Mesendoderm (in vitro differentiated cells): ENCODE measurements at regions not wholly inside any gene's neighbourhood (a gene's known extent, or its start where the extent isn't known, plus 50 kb on each side); places are given as distances from the start of the nearest gene placed in this dataset.

ENCODE experiments used
- DNase-seq: peaks from one replicate; pipeline ENCODE4 v3.0.0; 2013
- H2AK5ac ChIP-seq: 2 replicates; pipeline ENCODE4 v1.6.1; 2013; ENCODE audit warnings: low read length, inconsistent platforms
- H2BK120ac ChIP-seq: 2 replicates; pipeline ENCODE4 v1.6.1; 2013; ENCODE audit warnings: low read depth, mild to moderate bottlenecking, low read length, moderate library complexity, mixed read lengths
- H2BK15ac ChIP-seq: replicated peaks from 2 replicates; pipeline ENCODE4 v1.6.1; 2013; ENCODE audit warnings: low read depth, mild to moderate bottlenecking, moderate library complexity
- H2BK5ac ChIP-seq: 2 replicates; pipeline ENCODE4 v1.6.1; 2013; ENCODE audit warnings: low read length, inconsistent platforms
- H3K18ac ChIP-seq: 2 replicates; pipeline ENCODE4 v1.6.1; 2013; ENCODE audit warnings: mild to moderate bottlenecking, low read length, mixed read lengths
- H3K23ac ChIP-seq: one replicate; pipeline ENCODE4 v1.6.1; 2013; ENCODE audit warnings: low read length
- H3K27ac ChIP-seq: 2 replicates; pipeline ENCODE4 v1.5.1; 2013; ENCODE audit warnings: low read depth, mild to moderate bottlenecking, inconsistent platforms, low read length, moderate library complexity
- H3K27me3 ChIP-seq: 2 replicates; pipeline ENCODE4 v1.6.1; 2013; ENCODE audit warnings: low read length, control low read depth, mild to moderate bottlenecking, inconsistent platforms; ENCODE audit not compliant: insufficient read depth, poor library complexity
- H3K36me3 ChIP-seq: 2 replicates; pipeline ENCODE4 v1.6.1; 2013; ENCODE audit warnings: low read length, inconsistent platforms; ENCODE audit not compliant: control insufficient read depth, insufficient read depth
- H3K4ac ChIP-seq: one replicate; pipeline ENCODE4 v1.6.1; 2013; ENCODE audit warnings: low read depth, mild to moderate bottlenecking, low read length, moderate library complexity
- H3K4me1 ChIP-seq: 2 replicates; pipeline ENCODE4 v1.6.1; 2013; ENCODE audit warnings: low read depth, low read length, inconsistent platforms; ENCODE audit not compliant: control insufficient read depth
- H3K4me2 ChIP-seq: 2 replicates; pipeline ENCODE4 v1.6.1; 2013; ENCODE audit warnings: low read length
- H3K4me3 ChIP-seq: 2 replicates; pipeline ENCODE4 v1.5.1; 2013; ENCODE audit warnings: mild to moderate bottlenecking, low read length
- H3K56ac ChIP-seq: one replicate; pipeline ENCODE4 v1.6.1; 2013; ENCODE audit warnings: low read length
- H3K79me1 ChIP-seq: 2 replicates; pipeline ENCODE4 v1.6.1; 2013; ENCODE audit warnings: low read length, inconsistent platforms
- H3K79me2 ChIP-seq: 2 replicates; pipeline ENCODE4 v1.6.1; 2013; ENCODE audit warnings: mild to moderate bottlenecking, low read length; ENCODE audit not compliant: control insufficient read depth, insufficient read depth
- H3K9ac ChIP-seq: 2 replicates; pipeline ENCODE4 v1.6.1; 2013; ENCODE audit warnings: low read length, inconsistent platforms
- H4K5ac ChIP-seq: one replicate; pipeline ENCODE4 v1.6.1; 2013; ENCODE audit warnings: low read length
- H4K8ac ChIP-seq: one replicate; pipeline ENCODE4 v1.6.1; 2013; ENCODE audit warnings: low read depth, mild to moderate bottlenecking, control low read depth, low read length, moderate library complexity
- WGBS: extraction: QIAGEN DNeasy Blood & Tissue Kit; methylation state at CpG from one replicate; pipeline ENCODE4 v1.1.7; 2013; ENCODE audit warnings: low lambda C conversion rate, missing lambda C conversion rate; ENCODE audit not compliant: insufficient coverage; ENCODE audit errors: extremely low coverage; 5-methylcytosine and 5-hydroxymethylcytosine counted together

DNA sequence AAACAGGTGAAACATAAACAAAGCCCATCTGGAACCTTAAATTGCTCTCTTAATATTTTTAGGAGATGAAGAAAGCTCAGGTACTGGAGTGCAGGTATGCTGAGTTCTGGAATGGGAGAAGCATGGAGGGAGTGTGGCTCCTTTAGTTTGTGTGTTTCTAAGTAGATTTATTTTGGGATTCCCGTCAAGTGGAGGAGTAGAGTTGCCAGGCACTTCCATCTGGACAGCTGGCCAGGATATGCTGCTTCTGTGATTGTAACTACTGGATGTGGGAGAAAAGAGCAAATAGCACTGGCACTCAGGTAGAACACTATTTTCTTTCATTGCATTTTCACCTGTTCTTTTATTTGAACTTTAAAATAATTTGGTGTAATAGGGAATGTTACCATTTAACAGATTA lies 182.3 kb upstream of the MAST4 start:
- Histone ChIP-seq H2BK5ac (no peak overlapping the region), H2AK5ac (no peak overlapping the region), H3K4me2 (no peak overlapping the region), H3K79me1 (no peaks in the 10 kb centered on the region), H3K36me3 (no peaks in the 10 kb centered on the region), H3K23ac (no peak overlapping the region), H3K79me2 (no peaks in the 10 kb centered on the region), H3K27me3 (no peaks in the 10 kb centered on the region), H3K4me1 (no peaks in the 10 kb centered on the region), H4K5ac (no peak overlapping the region), H3K18ac (no peak overlapping the region), H3K4me3 (no peak overlapping the region), H3K4ac (no peak overlapping the region), H4K8ac (no peak overlapping the region), H2BK120ac (no peak overlapping the region), H3K27ac (no peak overlapping the region), H3K56ac (no peak overlapping the region), H2BK15ac (no peak overlapping the region), H3K9ac (no peak overlapping the region)
- no peak for DNase-seq
- no CpG with 5 or more reads among the region's 1 CpG for WGBS

GRCh38 chr5:66415208-66415607 lies 181.0 kb upstream of the MAST4 start:
- Histone ChIP-seq H3K36me3 (no peaks in the 10 kb centered on the region), H3K27me3 (no peaks in the 10 kb centered on the region), H3K18ac (no peak overlapping the region), H4K5ac (no peak overlapping the region), H3K4ac (no peak overlapping the region), H3K27ac (no peak overlapping the region), H3K23ac (no peak overlapping the region), H3K4me3 (no peak overlapping the region), H2BK5ac (no peak overlapping the region), H3K56ac (no peak overlapping the region), H2BK15ac (no peak overlapping the region), H2AK5ac (no peak overlapping the region), H3K79me2 (no peaks in the 10 kb centered on the region), H3K4me2 (no peak overlapping the region), H3K9ac (no peak overlapping the region), H3K79me1 (no peaks in the 10 kb centered on the region), H4K8ac (no peak overlapping the region), H3K4me1 (no peaks in the 10 kb centered on the region), H2BK120ac (no peak overlapping the region)
- DNase-seq, result no peak

- H3K18ac ChIP-seq, result no peak overlapping the region
- no peak overlapping the region for H3K56ac ChIP-seq
- no peak for DNase-seq
- H3K27ac ChIP-seq, result no peak overlapping the region
- H3K79me1 ChIP-seq, result no peaks in the 10 kb centered on the region
- no peak overlapping the region for H3K4me2 ChIP-seq
- no peaks in the 10 kb centered on the region for H3K36me3 ChIP-seq
- no peak overlapping the region for H3K4ac ChIP-seq
- H3K9ac ChIP-seq, result no peak overlapping the region
- H3K79me2 ChIP-seq, result no peaks in the 10 kb centered on the region
- no peak overlapping the region for H3K23ac ChIP-seq
- H4K5ac ChIP-seq, result no peak overlapping the region
- no peaks in the 10 kb centered on the region for H3K4me1 ChIP-seq
- no peaks in the 10 kb centered on the region for H3K27me3 ChIP-seq
- no peak overlapping the region for H2AK5ac ChIP-seq
- no peak overlapping the region for H4K8ac ChIP-seq
- H3K4me3 ChIP-seq, result no peak overlapping the region
- H2BK15ac ChIP-seq, result no peak overlapping the region
- H2BK5ac ChIP-seq, result no peak overlapping the region
- no peak overlapping the region for H2BK120ac ChIP-seq
Measured at GRCh38 chr5:66416698-66417097, 179.5 kb upstream of the MAST4 start.

GRCh38 chr5:66417781-66418180 lies 178.4 kb upstream of the MAST4 start:
- H3K79me1 ChIP-seq, result no peaks in the 10 kb centered on the region
- H3K4ac ChIP-seq, result no peak overlapping the region
- H2BK5ac ChIP-seq, result no peak overlapping the region
- H3K18ac ChIP-seq, result no peak overlapping the region
- no peaks in the 10 kb centered on the region for H3K79me2 ChIP-seq
- no peaks in the 10 kb centered on the region for H3K27me3 ChIP-seq
- H3K27ac ChIP-seq, result no peak overlapping the region
- no peak overlapping the region for H3K4me2 ChIP-seq
- no CpG with 5 or more reads among the region's 2 CpGs for WGBS
- no peak overlapping the region for H2AK5ac ChIP-seq
- no peak overlapping the region for H2BK15ac ChIP-seq
- no peak overlapping the region for H3K23ac ChIP-seq
- H4K8ac ChIP-seq, result no peak overlapping the region
- no peak overlapping the region for H4K5ac ChIP-seq
- H3K4me1 ChIP-seq, result no peaks in the 10 kb centered on the region
- H3K4me3 ChIP-seq, result no peak overlapping the region
- no peak overlapping the region for H3K56ac ChIP-seq
- H3K9ac ChIP-seq, result no peak overlapping the region
- DNase-seq, result no peak
- no peak overlapping the region for H2BK120ac ChIP-seq
- no peaks in the 10 kb centered on the region for H3K36me3 ChIP-seq

DNA sequence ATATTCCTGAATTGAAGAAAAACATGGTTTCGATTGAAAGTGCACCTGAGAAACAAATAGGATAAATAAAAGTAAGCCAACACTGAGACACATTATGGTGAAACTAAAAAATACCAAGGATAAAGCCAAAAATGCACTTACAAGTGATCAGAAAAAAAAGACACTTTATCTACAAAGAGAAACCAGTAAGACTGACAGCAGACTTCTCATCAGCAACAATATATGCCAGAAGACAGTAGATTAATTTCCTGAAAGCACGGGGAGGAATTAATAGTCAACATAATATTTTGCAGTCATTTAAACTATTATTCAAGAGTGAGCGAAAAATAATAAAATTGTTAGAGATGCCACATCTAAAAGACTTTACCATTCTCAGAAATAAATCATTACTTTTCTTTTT lies 172.7 kb upstream of the MAST4 start:
- Histone ChIP-seq H3K27me3 (no peaks in the 10 kb centered on the region), H3K4ac (no peak overlapping the region), H3K36me3 (no peaks in the 10 kb centered on the region), H4K8ac (no peak overlapping the region), H2BK5ac (no peak overlapping the region), H3K56ac (no peak overlapping the region), H3K23ac (no peak overlapping the region), H3K18ac (no peak overlapping the region), H3K4me2 (no peak overlapping the region), H3K79me1 (no peaks in the 10 kb centered on the region), H3K4me1 (no peaks in the 10 kb centered on the region), H2BK15ac (no peak overlapping the region), H2AK5ac (no peak overlapping the region), H3K79me2 (no peaks in the 10 kb centered on the region), H2BK120ac (no peak overlapping the region), H3K27ac (no peak overlapping the region), H3K9ac (no peak overlapping the region), H4K5ac (no peak overlapping the region), H3K4me3 (no peak overlapping the region)
- DNase-seq, result no peak
- no CpG with 5 or more reads among the region's 3 CpGs for WGBS

DNA sequence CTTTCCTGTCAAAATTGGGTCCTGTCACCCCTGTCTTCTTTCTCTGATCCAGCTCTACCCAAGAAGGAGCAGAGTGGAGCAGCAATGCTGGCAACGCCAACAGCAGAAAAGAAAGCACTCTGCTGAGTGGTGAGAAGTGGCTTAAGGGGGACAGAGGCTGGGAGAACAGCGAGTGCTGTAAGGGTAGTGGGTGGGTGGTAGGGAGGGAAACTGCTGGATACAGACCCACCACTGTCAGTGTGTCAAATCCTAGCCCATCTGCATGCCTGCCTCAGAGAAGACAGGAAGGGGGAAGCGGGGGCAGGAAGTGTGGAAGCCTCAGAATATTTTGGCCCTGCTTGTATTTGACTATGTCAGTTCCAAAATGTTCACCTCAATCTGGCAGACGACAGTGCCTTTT lies 170.4 kb upstream of the MAST4 start:
- H3K27ac ChIP-seq, result no peak overlapping the region
- no peak overlapping the region for H2BK5ac ChIP-seq
- no peaks in the 10 kb centered on the region for H3K79me2 ChIP-seq
- no peak overlapping the region for H2AK5ac ChIP-seq
- H4K5ac ChIP-seq, result no peak overlapping the region
- no peak overlapping the region for H3K4ac ChIP-seq
- H2BK15ac ChIP-seq, result no peak overlapping the region
- H3K9ac ChIP-seq, result no peak overlapping the region
- H3K4me1 ChIP-seq, result no peaks in the 10 kb centered on the region
- WGBS, result no CpG with 5 or more reads among the region's 4 CpGs
- no peak overlapping the region for H3K56ac ChIP-seq
- H3K27me3 ChIP-seq, result no peaks in the 10 kb centered on the region
- no peak overlapping the region for H4K8ac ChIP-seq
- no peak overlapping the region for H2BK120ac ChIP-seq
- DNase-seq, result no peak
- no peak overlapping the region for H3K4me3 ChIP-seq
- H3K18ac ChIP-seq, result no peak overlapping the region
- no peak overlapping the region for H3K23ac ChIP-seq
- no peaks in the 10 kb centered on the region for H3K36me3 ChIP-seq
- no peaks in the 10 kb centered on the region for H3K79me1 ChIP-seq
- H3K4me2 ChIP-seq, result no peak overlapping the region
